Panc1 (cell line): ENCODE measurements at regions not wholly inside any gene's neighbourhood (a gene's known extent, or its start where the extent isn't known, plus 50 kb on each side); places are given as distances from the start of the nearest gene placed in this dataset.

Experiments used
- ATAC-seq: fragments of 200-7000 bp; cut with Tn5 transposase; 2 replicates; pipeline ENCODE4 v1.9.1; 2020; ENCODE audit warnings: mild to moderate bottlenecking, moderate library complexity
- BruUV-seq: library from RNA; stranded (reverse); fragments of 400-500 nt; replicated peaks from 2 replicates; lab custom pipeline; 2021; lab: Mats Ljungman, UMichigan
- CTCF ChIA-PET: fragments of 300-600 bp; sonication (Branson Sonifier 250); formaldehyde crosslinking; loops from one replicate; lab custom pipeline; 2022; ENCODE audit warnings: antibody characterized with exemption; lab: Charles Lee
- POLR2A ChIA-PET: fragments of 300-600 bp; sonication (Branson Sonifier 250); formaldehyde crosslinking; loops from one replicate; lab custom pipeline; 2022; ENCODE audit warnings: antibody characterized with exemption; lab: Charles Lee
- DNase-seq: peaks from one replicate; pipeline ENCODE4 v3.0.0-alpha.2; 2010; ENCODE audit warnings: low read depth, low spot score
- H3K27ac ChIP-seq: 2 replicates; pipeline ENCODE4 v1.5.1; 2011; ENCODE audit warnings: mild to moderate bottlenecking, low read length, inconsistent platforms
- H3K27me3 ChIP-seq: fragments of 200-500 bp; sonication (Bioruptor generic); 2 replicates; pipeline ENCODE4 v1.6.0; 2014; ENCODE audit warnings: low read length, inconsistent platforms; ENCODE audit not compliant: control insufficient read depth, insufficient read depth
- H3K36me3 ChIP-seq: fragments of 200-500 bp; sonication (Bioruptor generic); 2 replicates; pipeline ENCODE4 v1.5.1; 2014; ENCODE audit warnings: inconsistent platforms, mild to moderate bottlenecking, low read length, moderate library complexity; ENCODE audit not compliant: control insufficient read depth, insufficient read depth
- H3K4me1 ChIP-seq: 2 replicates; pipeline ENCODE4 v1.5.1; 2011; ENCODE audit warnings: inconsistent platforms, mild to moderate bottlenecking, low read length, moderate library complexity; ENCODE audit not compliant: control insufficient read depth, insufficient read depth
- H3K4me3 ChIP-seq, 2 experiments: 2 replicates each; pipeline ENCODE4 v1.5.1; 2011 to 2012; ENCODE audit warnings: low read depth in 2 of 2, low read length in 2 of 2, mild to moderate bottlenecking in 2 of 2, inconsistent platforms in 1 of 2, moderate library complexity in 1 of 2
- H3K9me3 ChIP-seq: fragments of 200-500 bp; sonication (Bioruptor generic); 2 replicates; pipeline ENCODE4 v1.5.1; 2014; ENCODE audit warnings: low read depth, mild to moderate bottlenecking, inconsistent platforms, low read length, moderate library complexity; ENCODE audit not compliant: control insufficient read depth, insufficient read depth
- CTCF ChIP-seq: fragments of 450-650 bp; IDR thresholded peaks from 2 replicates; pipeline ENCODE4 v1.5.1; 2017; ENCODE audit warnings: mild to moderate bottlenecking
- POLR2AphosphoS5 ChIP-seq: IDR thresholded peaks from 2 replicates; pipeline ENCODE4 v1.6.1; 2012; ENCODE audit warnings: mild to moderate bottlenecking, low read depth, low read length, moderate library complexity
- REST ChIP-seq, 2 experiments: IDR thresholded peaks; 2 replicates each; pipeline ENCODE4 v1.6.1; 2011 to 2012; ENCODE audit warnings: low read depth in 2 of 2, control low read depth in 1 of 2, low read length in 1 of 2, mild to moderate bottlenecking in 1 of 2, moderate library complexity in 1 of 2; ENCODE audit not compliant: insufficient read depth in 1 of 2
- SIN3A ChIP-seq: IDR thresholded peaks from 2 replicates; pipeline ENCODE4 v1.6.1; 2012; ENCODE audit warnings: low read depth, mild to moderate bottlenecking, low read length, moderate library complexity, borderline replicate concordance; ENCODE audit not compliant: insufficient read depth
- TCF7L2 ChIP-seq: IDR thresholded peaks from 2 replicates; pipeline ENCODE4 v1.6.1; 2011; ENCODE audit warnings: mild to moderate bottlenecking, low read depth, low read length, inconsistent platforms
- in situ Hi-C: cut with HindIII; loops from 2 replicates; pipeline ENCODE4 v1.10.0; 2016; ENCODE audit warnings: low sequenced_read_pairs, low pct_unique_long_range_greater_than_20kb
- intact Hi-C: fragments of 100-400 bp; cut with micrococcal nuclease; formaldehyde crosslinking; loops from one replicate; pipeline ENCODE4 v1.10.0; 2022; ENCODE audit not compliant: unreplicated experiment

GRCh38 chr13:40483601-40484000 is 182.8 kb downstream of the FOXO1 start:
- ChIA-PET POLR2A (no interaction called here), CTCF (no interaction called here)
- Histone ChIP-seq H3K4me3 (no peak overlapping the region), H3K36me3 (no peaks in the 10 kb centered on the region), H3K27ac (no peak overlapping the region), H3K9me3 (no peaks in the 10 kb centered on the region), H3K27me3 (no peaks in the 10 kb centered on the region), H3K4me1 (no peaks in the 10 kb centered on the region)
- BruUV-seq = no TSS peak
- no peak for DNase-seq
- no peak for ATAC-seq
- intact Hi-C loops (no loop called here), in situ Hi-C loops (no loop called here)
- no peak for TF ChIP-seq REST (IDR thresholded peaks at IDR 0.05; ENCODE audit: insufficient read depth in 1 of 2, low read depth in 2 of 2, low read length in 1 of 2)
- no peak for TF ChIP-seq CTCF
- no peak for TF ChIP-seq TCF7L2
- no peak for TF ChIP-seq POLR2AphosphoS5
- TF ChIP-seq SIN3A = no peak

GRCh38 chr13:40484101-40484800 is 182.2 kb downstream of the FOXO1 start:
- ChIA-PET CTCF (no interaction called here), POLR2A (no interaction called here)
- no peaks in the 10 kb centered on the region for H3K36me3 ChIP-seq
- in situ Hi-C loops = no loop called here
- TF ChIP-seq TCF7L2 = no peak
- no peak for TF ChIP-seq REST (IDR thresholded peaks at IDR 0.05; ENCODE audit: insufficient read depth in 1 of 2, low read depth in 2 of 2, low read length in 1 of 2)
- TF ChIP-seq SIN3A = no peak
- no peak for TF ChIP-seq POLR2AphosphoS5
- TF ChIP-seq CTCF = no peak
- intact Hi-C loops = no loop called here
- no peak for DNase-seq
- H3K4me3 ChIP-seq = no peak overlapping the region
- ATAC-seq = no peak
- BruUV-seq = no TSS peak
- no peak overlapping the region for H3K27ac ChIP-seq
- no peaks in the 10 kb centered on the region for H3K4me1 ChIP-seq
- no peaks in the 10 kb centered on the region for H3K9me3 ChIP-seq
- no peaks in the 10 kb centered on the region for H3K27me3 ChIP-seq
